ENCODE measurements at regions not wholly inside any gene's neighbourhood (a gene's known extent, or its start where the extent isn't known, plus 50 kb on each side); places are given as distances from the start of the nearest gene placed in this dataset.

- no peak for DNase-seq (ENCODE audit: extremely low read depth, low read depth, low spot score)
These were observed 76.0 kb upstream of the WNT7B start for GRCh38 chr22:46052801-46053562.

- no peak for DNase-seq (ENCODE audit: extremely low read depth, low read depth, low spot score)
These were observed 76.7 kb upstream of the WNT7B start for GRCh38 chr22:46053563-46054090.

GRCh38 chr22:46054091-46055073 lies 77.4 kb upstream of the WNT7B start:
- no peak for DNase-seq (ENCODE audit: extremely low read depth, low read depth, low spot score)

GRCh38 chr22:46055181-46055875 lies 78.4 kb upstream of the WNT7B start:
- no peak for DNase-seq (ENCODE audit: extremely low read depth, low read depth, low spot score)

- no peak for DNase-seq (ENCODE audit: extremely low read depth, low read depth, low spot score)
These were observed 79.1 kb upstream of the WNT7B start for GRCh38 chr22:46055911-46056545.

- no peak for DNase-seq (ENCODE audit: extremely low read depth, low read depth, low spot score)
These were observed 79.7 kb upstream of the WNT7B start for GRCh38 chr22:46056546-46057245.

- DNase-seq (ENCODE audit: extremely low read depth, low read depth, low spot score), result no peak
These were observed 80.5 kb upstream of the WNT7B start for GRCh38 chr22:46057246-46058090.

GRCh38 chr22:46058091-46058420 lies 81.1 kb upstream of the WNT7B start:
- DNase-seq (ENCODE audit: extremely low read depth, low read depth, low spot score), result no peak

- no peak for DNase-seq (ENCODE audit: extremely low read depth, low read depth, low spot score)
These were observed 81.9 kb upstream of the WNT7B start for GRCh38 chr22:46058591-46059519.

- DNase-seq (ENCODE audit: extremely low read depth, low read depth, low spot score), result no peak
These were observed 83.5 kb upstream of the WNT7B start for GRCh38 chr22:46060292-46061123.

- DNase-seq (ENCODE audit: extremely low read depth, low read depth, low spot score), result no peak
These were observed 84.2 kb upstream of the WNT7B start for GRCh38 chr22:46061124-46061500.

GRCh38 chr22:46061501-46062231 lies 84.7 kb upstream of the WNT7B start:
- DNase-seq (ENCODE audit: extremely low read depth, low read depth, low spot score), result no peak

GRCh38 chr22:46062232-46062615 lies 85.3 kb upstream of the WNT7B start:
- no peak for DNase-seq (ENCODE audit: extremely low read depth, low read depth, low spot score)

- no peak for DNase-seq (ENCODE audit: extremely low read depth, low read depth, low spot score)
These were observed 86.1 kb upstream of the WNT7B start for GRCh38 chr22:46062971-46063631.

GRCh38 chr22:46063846-46064227 lies 86.5 kb upstream of the PPARA start:
- DNase-seq (ENCODE audit: extremely low read depth, low read depth, low spot score), result no peak
